ENCODE measurements at regions not wholly inside any gene's neighbourhood (a gene's known extent, or its start where the extent isn't known, plus 50 kb on each side); places are given as distances from the start of the nearest gene placed in this dataset.

DNA sequence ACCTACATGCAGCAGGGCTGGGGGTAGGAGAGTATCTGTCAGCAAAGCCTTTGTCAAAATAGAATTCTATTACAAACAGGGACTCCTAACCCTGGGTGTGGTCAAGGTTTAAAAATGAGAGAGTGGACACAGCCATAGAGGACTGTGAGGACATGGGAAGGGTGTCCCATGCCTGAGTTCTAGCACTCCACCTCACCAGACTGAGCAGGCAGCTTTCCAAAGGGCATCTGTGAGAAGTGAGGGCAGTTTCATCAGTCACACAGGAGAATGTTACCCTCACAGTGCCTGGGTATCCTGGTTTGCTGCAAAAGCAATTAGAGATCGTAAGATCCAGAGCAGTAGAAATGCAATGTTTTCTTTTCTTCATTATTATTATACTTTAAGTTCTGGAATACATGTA, 174.9 kb upstream of the UBL3 start:
- no peak overlapping the region for H3K4me2 ChIP-seq (ENCODE audit: insufficient read depth, low read length)
- no peak overlapping the region for H2AFZ ChIP-seq (ENCODE audit: low read depth, low read length)
- dilution Hi-C loops (cut with MboI; ENCODE audit: extremely low pct_ligation_motif_present, low sequenced_read_pairs) (no loop called here), intact Hi-C loops (cut with micrococcal nuclease) (no loop called here)
- H3K79me2 ChIP-seq (ENCODE audit: control insufficient read depth, insufficient read depth, low read length) = no peaks in the 10 kb centered on the region
- H3K9me1 ChIP-seq (replicated peaks; ENCODE audit: control insufficient read depth, extremely low read depth, insufficient read depth, low read length) = no peaks in the 10 kb centered on the region
- ChIA-PET POLR2A (no interaction called here), CTCF (interaction anchor here (1.7 kb wide), 1 partner anchor 11 kb away, joined by 3 read pairs; no protein-coding TSS in a partner anchor)
- TF ChIP-seq, protein P1, sequence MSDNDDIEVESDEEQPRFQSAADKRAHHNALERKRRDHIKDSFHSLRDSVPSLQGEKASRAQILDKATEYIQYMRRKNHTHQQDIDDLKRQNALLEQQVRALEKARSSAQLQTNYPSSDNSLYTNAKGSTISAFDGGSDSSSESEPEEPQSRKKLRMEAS (IDR thresholded peaks at IDR 0.05; ENCODE audit: insufficient read depth, insufficient read length) = no peak
- TF ChIP-seq EZH2 (IDR thresholded peaks at IDR 0.05; ENCODE audit: borderline replicate concordance, low read depth, low read length, severe bottlenecking) = no peak
- TF ChIP-seq JUN (IDR thresholded peaks at IDR 0.05; ENCODE audit: borderline replicate concordance, insufficient read depth, insufficient read length, low read depth) = no peak
- no peaks in the 10 kb centered on the region for H3K36me3 ChIP-seq (ENCODE audit: control insufficient read depth in 2 of 2, extremely low read depth in 1 of 2, insufficient read depth in 2 of 2, low read length in 2 of 2)
- H3K9ac ChIP-seq (replicated peaks; ENCODE audit: extremely low read depth, insufficient read depth, low read length) = no peak overlapping the region
- no peaks in the 10 kb centered on the region for H3K27me3 ChIP-seq (ENCODE audit: control insufficient read depth in 2 of 2, insufficient read depth in 2 of 2, low read length in 2 of 2)
- H3K9me3 ChIP-seq (replicated peaks; ENCODE audit: control insufficient read depth, insufficient read depth, low read length) = no peaks in the 10 kb centered on the region
- FAIRE-seq (no peak), DNase-seq (ENCODE audit: low read depth, low spot score) (no peak)
- no TSS peak for BruUV-seq (replicated peaks)
- no peak overlapping the region for H3K4me3 ChIP-seq (replicated peaks in 1 of 3; ENCODE audit: insufficient read depth in 1 of 3, low read depth in 1 of 3, low read length in 3 of 3)
- H3K27ac ChIP-seq (ENCODE audit: insufficient read depth, low read depth, low read length) = no peak overlapping the region
- no peaks in the 10 kb centered on the region for H4K20me1 ChIP-seq (replicated peaks; ENCODE audit: control insufficient read depth, extremely low read depth, insufficient read depth, low read length)
- peaks cover 2% of the 10 kb centered on the region for H3K4me1 ChIP-seq (ENCODE audit: control insufficient read depth, extremely low read depth, insufficient read depth, low read length)

DNA sequence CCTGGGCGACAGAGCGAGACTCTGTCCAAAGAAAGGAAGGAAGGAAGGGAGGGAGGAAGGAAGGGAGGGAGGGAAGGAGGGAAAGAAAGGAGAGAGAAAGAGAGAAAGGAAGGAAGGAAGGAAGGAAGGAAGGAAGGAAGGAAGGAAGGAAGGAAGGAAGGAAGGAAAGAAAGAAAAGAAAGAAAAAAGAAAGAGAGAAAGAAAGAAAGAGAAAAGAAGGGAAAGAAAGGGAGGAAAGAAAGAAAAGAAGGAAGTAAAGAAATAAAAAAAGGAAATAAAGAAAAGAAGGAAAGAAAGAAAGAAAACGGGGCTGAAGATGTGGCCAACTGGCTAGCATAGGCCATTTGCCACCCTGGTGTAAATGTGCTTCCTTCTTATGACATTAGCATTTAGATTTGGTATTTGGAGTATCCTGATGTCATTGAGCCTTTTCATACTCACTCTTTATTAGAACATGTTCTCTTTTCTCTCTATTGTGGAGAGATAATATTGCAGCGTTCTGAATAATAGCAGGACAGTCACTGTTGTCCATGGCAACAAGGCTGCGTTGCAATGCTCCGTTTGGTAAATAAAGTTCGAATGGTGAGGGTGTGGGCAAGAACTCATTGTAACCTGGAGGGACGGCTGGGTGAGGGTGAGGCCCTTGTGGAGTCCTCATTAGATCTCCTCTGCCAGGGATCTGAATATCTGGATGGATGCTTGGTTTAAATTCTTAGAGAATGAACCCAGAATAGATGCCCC, 173.9 kb upstream of the UBL3 start:
- Histone ChIP-seq H3K9me3 (replicated peaks; ENCODE audit: control insufficient read depth, insufficient read depth, low read length) (no peaks in the 10 kb centered on the region), H4K20me1 (replicated peaks; ENCODE audit: control insufficient read depth, extremely low read depth, insufficient read depth, low read length) (no peaks in the 10 kb centered on the region), H3K4me2 (ENCODE audit: insufficient read depth, low read length) (no peak overlapping the region), H2AFZ (ENCODE audit: low read depth, low read length) (no peak overlapping the region), H3K79me2 (ENCODE audit: control insufficient read depth, insufficient read depth, low read length) (no peaks in the 10 kb centered on the region), H3K9me1 (replicated peaks; ENCODE audit: control insufficient read depth, extremely low read depth, insufficient read depth, low read length) (no peaks in the 10 kb centered on the region), H3K4me3 (replicated peaks in 1 of 3; ENCODE audit: insufficient read depth in 1 of 3, low read depth in 1 of 3, low read length in 3 of 3) (no peak overlapping the region), H3K27me3 (ENCODE audit: control insufficient read depth in 2 of 2, insufficient read depth in 2 of 2, low read length in 2 of 2) (peaks cover 0 to 1% of the 10 kb centered on the region in 2 experiments), H3K36me3 (ENCODE audit: control insufficient read depth in 2 of 2, extremely low read depth in 1 of 2, insufficient read depth in 2 of 2, low read length in 2 of 2) (no peaks in the 10 kb centered on the region), H3K9ac (replicated peaks; ENCODE audit: extremely low read depth, insufficient read depth, low read length) (no peak overlapping the region), H3K27ac (ENCODE audit: insufficient read depth, low read depth, low read length) (no peak overlapping the region), H3K4me1 (ENCODE audit: control insufficient read depth, extremely low read depth, insufficient read depth, low read length) (peaks cover 2% of the 10 kb centered on the region)
- DNase-seq (ENCODE audit: low read depth, low spot score) (no peak), FAIRE-seq (no peak)
- ChIA-PET CTCF (no interaction called here), POLR2A (no interaction called here)
- intact Hi-C loops (cut with micrococcal nuclease) (no loop called here), dilution Hi-C loops (cut with MboI; ENCODE audit: extremely low pct_ligation_motif_present, low sequenced_read_pairs) (no loop called here)
- BruUV-seq (replicated peaks) = no TSS peak
- TF ChIP-seq POLR2A (IDR thresholded peaks at IDR 0.05; ENCODE audit: low read depth, low read length) (no peak), POLR2AphosphoS5 (IDR thresholded peaks at IDR 0.05; ENCODE audit: insufficient read depth, low read depth, low read length) (no peak), MYC (IDR thresholded peaks at IDR 0.05; ENCODE audit: low read depth, low read length) (no peak), EZH2 (IDR thresholded peaks at IDR 0.05; ENCODE audit: borderline replicate concordance, low read depth, low read length, severe bottlenecking) (no peak), JUN (IDR thresholded peaks at IDR 0.05; ENCODE audit: borderline replicate concordance, insufficient read depth, insufficient read length, low read depth) (no peak), GATA2 (IDR thresholded peaks at IDR 0.05; ENCODE audit: insufficient read depth, insufficient read length, low read depth, low read length) (no peak)
- TF ChIP-seq, protein P2, sequence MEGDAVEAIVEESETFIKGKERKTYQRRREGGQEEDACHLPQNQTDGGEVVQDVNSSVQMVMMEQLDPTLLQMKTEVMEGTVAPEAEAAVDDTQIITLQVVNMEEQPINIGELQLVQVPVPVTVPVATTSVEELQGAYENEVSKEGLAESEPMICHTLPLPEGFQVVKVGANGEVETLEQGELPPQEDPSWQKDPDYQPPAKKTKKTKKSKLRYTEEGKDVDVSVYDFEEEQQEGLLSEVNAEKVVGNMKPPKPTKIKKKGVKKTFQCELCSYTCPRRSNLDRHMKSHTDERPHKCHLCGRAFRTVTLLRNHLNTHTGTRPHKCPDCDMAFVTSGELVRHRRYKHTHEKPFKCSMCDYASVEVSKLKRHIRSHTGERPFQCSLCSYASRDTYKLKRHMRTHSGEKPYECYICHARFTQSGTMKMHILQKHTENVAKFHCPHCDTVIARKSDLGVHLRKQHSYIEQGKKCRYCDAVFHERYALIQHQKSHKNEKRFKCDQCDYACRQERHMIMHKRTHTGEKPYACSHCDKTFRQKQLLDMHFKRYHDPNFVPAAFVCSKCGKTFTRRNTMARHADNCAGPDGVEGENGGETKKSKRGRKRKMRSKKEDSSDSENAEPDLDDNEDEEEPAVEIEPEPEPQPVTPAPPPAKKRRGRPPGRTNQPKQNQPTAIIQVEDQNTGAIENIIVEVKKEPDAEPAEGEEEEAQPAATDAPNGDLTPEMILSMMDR (IDR thresholded peaks at IDR 0.05; ENCODE audit: extremely low read depth in 1 of 2, insufficient read depth in 1 of 2, low read depth in 1 of 2, low read length in 2 of 2) = no peak
- TF ChIP-seq, protein P1 (IDR thresholded peaks at IDR 0.05; ENCODE audit: insufficient read depth, insufficient read length) = no peak
